ENCODE measurements at regions not wholly inside any gene's neighbourhood (a gene's known extent, or its start where the extent isn't known, plus 50 kb on each side); places are given as distances from the start of the nearest gene placed in this dataset.

DNA sequence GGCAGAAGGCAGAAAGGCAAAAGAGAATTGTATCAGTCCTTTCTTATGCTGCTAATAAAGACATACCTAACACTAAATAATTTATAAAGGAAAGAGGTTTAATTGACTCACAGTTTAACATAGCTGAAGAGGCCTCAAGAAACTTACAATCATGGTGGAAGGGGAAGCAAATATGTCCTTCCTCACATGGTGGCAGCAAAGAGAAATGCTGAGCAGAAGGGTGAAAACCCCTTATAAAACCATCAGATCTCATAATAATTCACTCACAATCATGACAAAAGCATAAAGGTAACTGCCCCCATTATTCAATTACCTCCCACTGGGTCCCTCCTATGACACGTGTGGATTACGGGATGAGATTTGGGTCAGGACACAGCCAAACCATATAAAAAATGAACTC is 312.5 kb upstream of the PTGER4 start:
- TF ChIP-seq POLR2A (IDR thresholded peaks at IDR 0.05; ENCODE audit: low read depth, low read length): no peak
- TF ChIP-seq SPI1 (IDR thresholded peaks at IDR 0.05; ENCODE audit: low read depth, low read length): no peak
- TF ChIP-seq PAX5 (IDR thresholded peaks at IDR 0.05; ENCODE audit: insufficient read depth, low read length, severe bottlenecking): no peak
- TF ChIP-seq POLR2AphosphoS5 (IDR thresholded peaks at IDR 0.05; ENCODE audit: low read depth, low read length): no peak

Measured in GM12891 (cell line).